ENCODE measurements at regions not wholly inside any gene's neighbourhood (a gene's known extent, or its start where the extent isn't known, plus 50 kb on each side); places are given as distances from the start of the nearest gene placed in this dataset.

DNA sequence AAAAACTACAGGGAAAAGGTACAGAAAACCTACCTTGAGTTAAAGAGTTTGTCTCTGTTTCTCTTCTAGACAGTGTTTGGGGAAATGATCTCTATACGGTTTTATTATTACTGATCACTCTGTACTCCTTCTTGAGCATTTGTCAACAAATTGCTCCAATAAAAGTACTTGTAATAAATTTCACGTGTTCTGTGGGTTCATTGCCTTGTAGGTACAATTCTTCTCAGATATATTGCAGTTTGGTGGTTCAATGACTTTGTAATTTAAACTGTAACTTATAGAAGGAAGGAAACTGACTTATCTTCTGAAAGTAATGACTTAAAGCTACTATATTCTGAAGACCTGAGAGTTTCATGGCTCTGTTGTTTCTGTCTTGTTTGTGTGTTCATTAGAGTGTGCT, 319.9 kb upstream of the PCSK5 start:
- no peak overlapping the region for H3K9ac ChIP-seq (ENCODE audit: low read length)
- H3K4me3 ChIP-seq (ENCODE audit: low read depth, low read length) = no peak overlapping the region
- H3K4me1 ChIP-seq (ENCODE audit: control insufficient read depth, insufficient read depth, low read length) = no peaks in the 10 kb centered on the region
- H3K27me3 ChIP-seq (ENCODE audit: control insufficient read depth, insufficient read depth, low read length) = no peaks in the 10 kb centered on the region
- no peaks in the 10 kb centered on the region for H3K9me3 ChIP-seq (ENCODE audit: control insufficient read depth, insufficient read depth, low read depth, low read length)
- no peaks in the 10 kb centered on the region for H3K36me3 ChIP-seq (ENCODE audit: control insufficient read depth, insufficient read depth, low read length)
- no peak overlapping the region for H3K27ac ChIP-seq (ENCODE audit: low read depth, low read length)

DNA sequence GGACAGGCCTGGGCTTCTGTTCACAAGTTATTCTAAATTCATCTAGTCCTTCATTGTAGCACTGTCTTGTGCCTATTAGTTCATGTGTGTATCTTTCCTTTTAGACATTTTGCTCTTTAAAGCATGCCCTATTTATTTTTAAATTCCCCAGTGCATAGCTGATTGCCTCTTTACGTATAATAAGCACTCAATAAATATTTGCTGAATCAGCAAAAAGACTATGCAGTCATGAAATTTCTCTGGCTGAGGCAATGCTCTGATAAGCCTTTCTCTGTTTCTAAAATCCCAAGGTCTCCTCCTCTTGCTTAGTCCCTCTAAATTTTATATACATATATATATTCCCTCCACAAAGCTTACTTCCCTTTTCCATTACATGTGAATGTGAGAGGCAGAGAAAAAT, 315.9 kb upstream of the PCSK5 start:
- Histone ChIP-seq H3K9ac (ENCODE audit: low read length) (no peak overlapping the region), H3K36me3 (ENCODE audit: control insufficient read depth, insufficient read depth, low read length) (no peaks in the 10 kb centered on the region), H3K27ac (ENCODE audit: low read depth, low read length) (no peak overlapping the region)

DNA sequence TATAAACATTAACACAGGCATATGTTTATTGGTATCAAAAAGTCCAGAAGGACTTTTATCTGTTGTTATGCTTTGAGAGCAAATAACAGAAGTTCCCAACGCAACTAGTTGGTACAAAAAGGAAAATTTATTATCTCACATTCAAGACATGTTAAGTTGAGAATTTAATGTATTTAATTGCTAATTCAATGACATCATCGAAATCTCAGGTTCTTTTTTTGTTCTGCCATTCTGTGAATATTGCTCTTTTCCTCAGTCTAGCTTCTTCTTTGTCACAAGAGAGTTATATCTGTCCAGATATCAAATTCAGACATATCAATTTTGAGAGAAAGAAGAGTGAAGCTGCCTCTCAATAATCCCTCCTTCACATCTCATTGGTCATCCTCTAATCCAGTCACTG, 307.6 kb upstream of the PCSK5 start:
- Histone ChIP-seq H3K36me3 (ENCODE audit: control insufficient read depth, insufficient read depth, low read length) (no peaks in the 10 kb centered on the region), H3K27me3 (ENCODE audit: control insufficient read depth, insufficient read depth, low read length) (no peaks in the 10 kb centered on the region), H3K4me1 (ENCODE audit: control insufficient read depth, insufficient read depth, low read length) (peaks cover 1% of the 10 kb centered on the region; the same call in 1 of the 2 replicates), H3K9me3 (ENCODE audit: control insufficient read depth, insufficient read depth, low read depth, low read length) (no peaks in the 10 kb centered on the region), H3K4me3 (ENCODE audit: low read depth, low read length) (no peak overlapping the region), H3K9ac (ENCODE audit: low read length) (no peak overlapping the region), H3K27ac (ENCODE audit: low read depth, low read length) (no peak overlapping the region)

More for the DNA sequence above, 315.9 kb upstream of the PCSK5 start:
- H3K27me3 ChIP-seq (ENCODE audit: control insufficient read depth, insufficient read depth, low read length) = no peaks in the 10 kb centered on the region
- H3K4me1 ChIP-seq (ENCODE audit: control insufficient read depth, insufficient read depth, low read length) = peaks cover 10% of the 10 kb centered on the region; the same call in 1 of the 2 replicates
- no peak overlapping the region for H3K4me3 ChIP-seq (ENCODE audit: low read depth, low read length)
- no peaks in the 10 kb centered on the region for H3K9me3 ChIP-seq (ENCODE audit: control insufficient read depth, insufficient read depth, low read depth, low read length)

DNA sequence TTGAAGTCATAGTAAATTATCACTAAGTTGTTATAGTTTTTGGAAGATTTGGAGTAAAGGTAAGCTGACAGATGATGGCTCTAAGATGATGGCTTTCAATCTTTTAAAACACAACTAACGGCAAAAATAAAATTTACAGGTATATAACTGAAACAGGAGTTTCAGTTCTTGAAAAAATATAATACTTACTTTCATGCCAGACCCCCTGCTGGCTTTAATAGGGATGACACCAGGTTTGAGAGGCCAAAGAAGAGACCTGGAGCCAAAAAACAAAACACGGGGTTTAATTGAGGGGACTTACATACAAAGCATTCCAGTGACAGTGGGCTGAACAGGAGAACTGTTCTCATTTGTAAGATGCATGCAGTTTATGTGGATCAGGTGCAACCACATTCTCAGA, 301.7 kb upstream of the PCSK5 start:
- H3K36me3 ChIP-seq (ENCODE audit: control insufficient read depth, insufficient read depth, low read length) = no peaks in the 10 kb centered on the region
- no peaks in the 10 kb centered on the region for H3K4me1 ChIP-seq (ENCODE audit: control insufficient read depth, insufficient read depth, low read length)
- H3K9me3 ChIP-seq (ENCODE audit: control insufficient read depth, insufficient read depth, low read depth, low read length) = no peaks in the 10 kb centered on the region
- no peak overlapping the region for H3K4me3 ChIP-seq (ENCODE audit: low read depth, low read length)
- H3K9ac ChIP-seq (ENCODE audit: low read length) = no peak overlapping the region
- H3K27ac ChIP-seq (ENCODE audit: low read depth, low read length) = no peak overlapping the region
- H3K27me3 ChIP-seq (ENCODE audit: control insufficient read depth, insufficient read depth, low read length) = no peaks in the 10 kb centered on the region

DNA sequence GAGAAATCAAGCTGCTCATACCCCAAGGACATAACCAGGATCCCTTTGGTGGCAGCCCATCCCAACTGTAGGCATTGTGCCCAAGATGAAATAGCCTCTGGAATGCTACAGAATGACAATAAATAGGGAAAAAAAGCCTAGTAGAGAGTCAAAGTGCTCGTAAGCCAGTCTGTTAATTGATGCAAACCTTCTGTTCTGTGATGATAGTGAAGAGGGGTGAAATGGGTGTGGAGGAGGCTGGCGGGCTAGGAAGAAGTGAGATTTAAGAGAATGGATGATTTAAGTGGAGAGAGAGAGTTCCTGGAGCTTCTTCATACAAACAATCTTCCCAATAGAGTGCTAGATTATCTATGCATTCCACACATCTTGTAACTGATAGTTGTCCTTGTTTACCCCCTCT, 301.0 kb upstream of the PCSK5 start:
- Histone ChIP-seq H3K36me3 (ENCODE audit: control insufficient read depth, insufficient read depth, low read length) (no peaks in the 10 kb centered on the region), H3K9me3 (ENCODE audit: control insufficient read depth, insufficient read depth, low read depth, low read length) (no peaks in the 10 kb centered on the region), H3K27ac (ENCODE audit: low read depth, low read length) (no peak overlapping the region), H3K27me3 (ENCODE audit: control insufficient read depth, insufficient read depth, low read length) (no peaks in the 10 kb centered on the region), H3K4me1 (ENCODE audit: control insufficient read depth, insufficient read depth, low read length) (no peaks in the 10 kb centered on the region), H3K4me3 (ENCODE audit: low read depth, low read length) (no peak overlapping the region), H3K9ac (ENCODE audit: low read length) (no peak overlapping the region)

DNA sequence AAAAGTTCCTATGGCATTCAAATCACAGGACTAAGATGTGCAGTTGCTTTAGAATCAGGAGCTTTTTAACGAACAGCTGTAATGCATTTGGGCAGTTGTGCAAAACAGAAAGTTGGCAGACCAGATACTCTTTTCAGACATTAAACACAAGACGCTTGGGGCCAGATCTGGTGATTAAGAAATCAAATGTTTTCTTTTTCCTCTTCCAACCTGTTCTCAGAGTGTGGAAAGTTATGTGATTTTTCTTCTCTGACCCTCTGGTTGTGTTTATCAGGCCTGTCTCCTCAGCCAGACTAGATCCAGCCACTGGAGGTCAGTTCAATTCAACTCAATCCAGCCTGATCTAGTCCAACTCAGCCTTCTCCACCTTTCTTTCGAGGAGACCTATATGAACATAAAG, 298.5 kb upstream of the PCSK5 start:
- no peak overlapping the region for H3K27ac ChIP-seq (ENCODE audit: low read depth, low read length)
- H3K9ac ChIP-seq (ENCODE audit: low read length) = no peak overlapping the region
- no peaks in the 10 kb centered on the region for H3K4me1 ChIP-seq (ENCODE audit: control insufficient read depth, insufficient read depth, low read length)
- no peaks in the 10 kb centered on the region for H3K27me3 ChIP-seq (ENCODE audit: control insufficient read depth, insufficient read depth, low read length)
- H3K9me3 ChIP-seq (ENCODE audit: control insufficient read depth, insufficient read depth, low read depth, low read length) = no peaks in the 10 kb centered on the region
- no peak overlapping the region for H3K4me3 ChIP-seq (ENCODE audit: low read depth, low read length)
- H3K36me3 ChIP-seq (ENCODE audit: control insufficient read depth, insufficient read depth, low read length) = no peaks in the 10 kb centered on the region

DNA sequence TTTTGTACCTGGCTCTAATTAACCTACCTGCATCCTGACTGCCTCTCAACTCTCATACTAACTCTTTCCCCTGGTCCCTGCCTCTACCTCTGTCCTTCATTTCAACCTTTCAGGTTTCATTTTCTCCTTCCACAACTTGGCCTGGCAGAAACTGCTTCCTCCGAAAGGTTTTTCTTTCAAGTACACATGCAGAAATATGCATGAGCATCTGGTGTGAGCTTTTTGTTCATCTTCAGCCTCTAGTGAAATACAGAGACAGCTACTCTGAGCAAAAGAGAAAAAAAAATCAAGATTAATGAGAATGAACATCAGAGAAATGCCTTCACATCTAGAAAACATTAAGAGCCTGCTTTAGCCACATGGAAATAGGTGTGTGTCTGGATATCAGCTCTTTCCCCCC, 297.9 kb upstream of the PCSK5 start:
- no peaks in the 10 kb centered on the region for H3K4me1 ChIP-seq (ENCODE audit: control insufficient read depth, insufficient read depth, low read length)

DNA sequence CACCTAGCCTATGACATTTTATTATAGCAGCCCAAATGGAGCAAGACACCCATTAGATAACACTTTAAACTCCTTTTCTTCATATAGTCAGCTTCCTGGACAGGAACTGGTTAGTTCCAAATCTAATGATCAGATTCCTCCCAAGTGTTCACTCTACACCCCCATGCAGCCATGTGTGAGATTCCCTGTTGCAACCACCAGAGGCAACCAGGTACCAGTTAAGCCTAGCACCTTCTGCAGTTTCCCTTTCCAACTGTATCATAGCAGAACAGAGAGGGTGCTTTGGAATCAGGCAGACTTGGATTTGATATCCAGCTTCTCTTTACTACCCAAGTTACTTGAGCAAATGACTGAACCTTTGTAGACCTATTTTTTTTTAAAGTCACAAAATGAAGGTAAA, 296.6 kb upstream of the PCSK5 start:
- Histone ChIP-seq H3K36me3 (ENCODE audit: control insufficient read depth, insufficient read depth, low read length) (no peaks in the 10 kb centered on the region), H3K9me3 (ENCODE audit: control insufficient read depth, insufficient read depth, low read depth, low read length) (no peaks in the 10 kb centered on the region), H3K27me3 (ENCODE audit: control insufficient read depth, insufficient read depth, low read length) (no peaks in the 10 kb centered on the region), H3K9ac (ENCODE audit: low read length) (no peak overlapping the region), H3K4me1 (ENCODE audit: control insufficient read depth, insufficient read depth, low read length) (no peaks in the 10 kb centered on the region), H3K27ac (ENCODE audit: low read depth, low read length) (no peak overlapping the region), H3K4me3 (ENCODE audit: low read depth, low read length) (no peak overlapping the region)

More for the DNA sequence above, 297.9 kb upstream of the PCSK5 start:
- H3K4me3 ChIP-seq (ENCODE audit: low read depth, low read length) = no peak overlapping the region
- no peaks in the 10 kb centered on the region for H3K9me3 ChIP-seq (ENCODE audit: control insufficient read depth, insufficient read depth, low read depth, low read length)
- H3K9ac ChIP-seq (ENCODE audit: low read length) = no peak overlapping the region
- H3K27ac ChIP-seq (ENCODE audit: low read depth, low read length) = no peak overlapping the region
- no peaks in the 10 kb centered on the region for H3K36me3 ChIP-seq (ENCODE audit: control insufficient read depth, insufficient read depth, low read length)
- no peaks in the 10 kb centered on the region for H3K27me3 ChIP-seq (ENCODE audit: control insufficient read depth, insufficient read depth, low read length)

DNA sequence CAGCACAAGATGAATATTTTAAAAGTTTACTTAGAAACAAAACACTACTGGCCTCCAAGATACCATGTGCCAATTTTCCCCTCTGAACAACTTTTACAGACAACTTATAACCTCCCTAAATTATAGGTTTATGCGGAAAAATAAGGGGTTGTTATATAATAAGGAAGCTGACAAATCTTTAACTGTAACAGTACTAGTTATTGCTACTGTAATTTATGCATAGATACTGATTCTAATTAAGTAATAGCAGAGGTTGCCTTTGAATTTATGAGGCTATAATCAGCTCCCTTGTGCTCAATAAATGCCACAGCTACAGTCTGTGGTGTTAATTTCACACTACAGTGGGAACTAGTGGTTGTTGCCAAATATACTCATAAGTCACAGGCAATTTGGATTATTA, 291.3 kb upstream of the PCSK5 start:
- Histone ChIP-seq H3K27ac (ENCODE audit: low read depth, low read length) (no peak overlapping the region), H3K4me3 (ENCODE audit: low read depth, low read length) (no peak overlapping the region), H3K9me3 (ENCODE audit: control insufficient read depth, insufficient read depth, low read depth, low read length) (no peaks in the 10 kb centered on the region)

DNA sequence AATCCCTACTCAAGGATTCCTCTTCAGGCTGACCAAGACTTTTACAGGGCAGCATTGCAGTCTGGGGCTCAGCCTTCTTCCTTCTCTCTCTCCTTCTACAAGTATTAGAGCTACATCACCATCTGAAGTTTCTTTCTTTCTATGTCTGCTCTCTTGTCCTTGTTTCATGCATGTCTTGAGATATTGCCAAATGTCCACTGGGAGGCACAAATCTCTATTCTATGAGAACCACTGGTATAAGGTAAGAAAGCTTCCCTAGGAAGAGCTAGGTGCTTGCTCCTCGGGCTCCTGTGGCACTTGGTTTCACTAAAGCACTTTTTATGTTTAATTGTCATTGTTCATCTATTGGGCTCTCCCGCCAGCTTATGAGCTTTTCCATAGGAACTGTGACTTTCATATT, 289.2 kb upstream of the PCSK5 start:
- Histone ChIP-seq H3K9me3 (ENCODE audit: control insufficient read depth, insufficient read depth, low read depth, low read length) (no peaks in the 10 kb centered on the region), H3K27ac (ENCODE audit: low read depth, low read length) (no peak overlapping the region), H3K9ac (ENCODE audit: low read length) (no peak overlapping the region), H3K4me1 (ENCODE audit: control insufficient read depth, insufficient read depth, low read length) (no peaks in the 10 kb centered on the region), H3K27me3 (ENCODE audit: control insufficient read depth, insufficient read depth, low read length) (no peaks in the 10 kb centered on the region), H3K4me3 (ENCODE audit: low read depth, low read length) (no peak overlapping the region), H3K36me3 (ENCODE audit: control insufficient read depth, insufficient read depth, low read length) (no peaks in the 10 kb centered on the region)

More for the DNA sequence above, 291.3 kb upstream of the PCSK5 start:
- no peaks in the 10 kb centered on the region for H3K27me3 ChIP-seq (ENCODE audit: control insufficient read depth, insufficient read depth, low read length)
- H3K4me1 ChIP-seq (ENCODE audit: control insufficient read depth, insufficient read depth, low read length) = no peaks in the 10 kb centered on the region
- no peak overlapping the region for H3K9ac ChIP-seq (ENCODE audit: low read length)
- H3K36me3 ChIP-seq (ENCODE audit: control insufficient read depth, insufficient read depth, low read length) = no peaks in the 10 kb centered on the region

DNA sequence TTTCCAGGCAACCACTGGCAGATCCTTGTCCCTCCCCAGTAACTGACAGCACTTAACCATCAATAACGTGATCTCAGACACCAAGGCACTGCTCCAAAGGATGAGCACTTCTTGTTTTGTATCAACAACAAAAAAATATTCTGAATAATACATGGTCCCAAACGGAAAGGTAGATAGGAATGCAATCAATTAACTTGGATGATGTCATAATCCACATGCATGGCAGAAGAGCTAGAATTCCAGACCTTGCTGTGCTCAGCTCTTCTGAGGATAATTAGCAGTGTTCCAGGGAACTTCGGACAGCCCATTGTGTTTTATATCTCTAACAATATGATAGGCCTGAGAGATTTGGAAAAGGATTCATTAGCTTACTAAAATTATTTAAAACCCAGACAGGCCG, 288.4 kb upstream of the PCSK5 start:
- no peaks in the 10 kb centered on the region for H3K27me3 ChIP-seq (ENCODE audit: control insufficient read depth, insufficient read depth, low read length)
- no peaks in the 10 kb centered on the region for H3K36me3 ChIP-seq (ENCODE audit: control insufficient read depth, insufficient read depth, low read length)
- no peak overlapping the region for H3K4me3 ChIP-seq (ENCODE audit: low read depth, low read length)
- no peak overlapping the region for H3K27ac ChIP-seq (ENCODE audit: low read depth, low read length)
- H3K9ac ChIP-seq (ENCODE audit: low read length) = no peak overlapping the region
- H3K9me3 ChIP-seq (ENCODE audit: control insufficient read depth, insufficient read depth, low read depth, low read length) = no peaks in the 10 kb centered on the region
- no peaks in the 10 kb centered on the region for H3K4me1 ChIP-seq (ENCODE audit: control insufficient read depth, insufficient read depth, low read length)

DNA sequence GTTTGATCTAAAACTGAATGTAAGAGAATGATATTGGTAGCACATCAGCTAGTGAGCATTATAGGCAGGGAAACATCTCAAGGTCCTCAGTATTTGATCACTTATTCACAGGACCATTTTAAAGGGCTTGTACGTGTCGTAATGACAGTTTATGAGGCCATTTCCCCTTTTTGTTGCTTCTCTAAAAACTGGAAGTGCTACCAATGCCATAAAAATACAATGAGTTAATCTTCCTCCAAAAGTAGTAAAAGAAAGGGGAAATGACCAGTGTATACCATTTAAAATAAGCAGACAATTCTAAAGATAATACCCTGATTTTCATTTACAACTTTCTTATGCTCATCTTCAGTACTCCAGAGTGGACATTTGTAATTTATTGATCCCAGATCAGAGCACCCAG, 285.8 kb upstream of the PCSK5 start:
- no peak overlapping the region for H3K4me3 ChIP-seq (ENCODE audit: low read depth, low read length)
- no peaks in the 10 kb centered on the region for H3K36me3 ChIP-seq (ENCODE audit: control insufficient read depth, insufficient read depth, low read length)
- H3K27ac ChIP-seq (ENCODE audit: low read depth, low read length) = no peak overlapping the region
- no peaks in the 10 kb centered on the region for H3K27me3 ChIP-seq (ENCODE audit: control insufficient read depth, insufficient read depth, low read length)
- no peaks in the 10 kb centered on the region for H3K9me3 ChIP-seq (ENCODE audit: control insufficient read depth, insufficient read depth, low read depth, low read length)
- H3K9ac ChIP-seq (ENCODE audit: low read length) = no peak overlapping the region
- no peaks in the 10 kb centered on the region for H3K4me1 ChIP-seq (ENCODE audit: control insufficient read depth, insufficient read depth, low read length)
